HUDEP-2 (cell line): ENCODE measurements at regions not wholly inside any gene's neighbourhood (a gene's known extent, or its start where the extent isn't known, plus 50 kb on each side); places are given as distances from the start of the nearest gene placed in this dataset.

Experiments used
- DNase-seq, 76 experiments: peaks; one replicate each; lab custom pipeline; 2025; ENCODE audit not compliant: unreplicated experiment in 76 of 76; lab: John Stamatoyannopoulos, UW

GRCh38 chr12:75844049-75844770, 187.4 kb downstream of the PHLDA1 start:
- DNase-seq: no peak

- DNase-seq: no peak
Measured at GRCh38 chr12:75842090-75842489, 189.5 kb downstream of the PHLDA1 start.

GRCh38 chr12:75840994-75841355, 190.6 kb downstream of the PHLDA1 start:
- no peak for DNase-seq

GRCh38 chr12:75838309-75838708, 193.3 kb downstream of the PHLDA1 start:
- DNase-seq: no peak

- no peak for DNase-seq
Measured at GRCh38 chr12:75837700-75838099, 193.9 kb downstream of the PHLDA1 start.

GRCh38 chr12:75836533-75836932, 195.0 kb downstream of the PHLDA1 start:
- no peak for DNase-seq

- DNase-seq: no peak
Measured at GRCh38 chr12:75834591-75834990, 197.0 kb downstream of the PHLDA1 start.

GRCh38 chr12:75833268-75833667, 198.3 kb downstream of the PHLDA1 start:
- no peak for DNase-seq

GRCh38 chr12:75831402-75831801, 200.2 kb downstream of the PHLDA1 start:
- no peak for DNase-seq

- no peak for DNase-seq
Measured at GRCh38 chr12:75827061-75827460, 204.5 kb downstream of the PHLDA1 start.

- DNase-seq: no peak
Measured at GRCh38 chr12:75825686-75826085, 205.9 kb downstream of the PHLDA1 start.

GRCh38 chr12:75823475-75823874, 208.1 kb downstream of the PHLDA1 start:
- no peak for DNase-seq

GRCh38 chr12:75822416-75822815, 209.2 kb downstream of the PHLDA1 start:
- no peak for DNase-seq

- DNase-seq: no peak
Measured at GRCh38 chr12:75820848-75821578, 210.6 kb downstream of the PHLDA1 start.

GRCh38 chr12:75820071-75820470, 211.5 kb downstream of the PHLDA1 start:
- DNase-seq: no peak

- DNase-seq: no peak
Measured at GRCh38 chr12:75819512-75819911, 212.1 kb downstream of the PHLDA1 start.

- no peak for DNase-seq
Measured at GRCh38 chr12:75818863-75819262, 212.7 kb downstream of the PHLDA1 start.

- peak in 22 of 76 experiments; percentile 2 to 49 (median 24) for DNase-seq
Measured at GRCh38 chr12:75816897-75817296, 214.7 kb downstream of the PHLDA1 start.

- DNase-seq: no peak
Measured at GRCh38 chr12:75815756-75816155, 215.8 kb downstream of the PHLDA1 start.

- no peak for DNase-seq
Measured at GRCh38 chr12:75814851-75815754, 216.5 kb downstream of the PHLDA1 start.

- no peak for DNase-seq
Measured at GRCh38 chr12:75813072-75813471, 218.5 kb downstream of the PHLDA1 start.
